Osteoblast (primary cell): ENCODE measurements at regions not wholly inside any gene's neighbourhood (a gene's known extent, or its start where the extent isn't known, plus 50 kb on each side); places are given as distances from the start of the nearest gene placed in this dataset.

Experiments
- DNase-seq: peaks from one replicate; pipeline ENCODE4 v3.0.0; 2011; ENCODE audit warnings: low spot score, mixed read lengths; ENCODE audit not compliant: insufficient read length; ENCODE audit errors: missing footprints
- H2AFZ ChIP-seq: 2 replicates; pipeline ENCODE4 v1.6.0; 2011; ENCODE audit warnings: mild to moderate bottlenecking, low read length
- H3K27ac ChIP-seq: 2 replicates; pipeline ENCODE4 v1.5.1; 2011; ENCODE audit warnings: mild to moderate bottlenecking, low read depth, low read length, moderate library complexity
- H3K27me3 ChIP-seq: 2 replicates; pipeline ENCODE4 v1.6.0; 2012; ENCODE audit warnings: mild to moderate bottlenecking, control low read depth, inconsistent platforms, low read length, moderate library complexity; ENCODE audit not compliant: insufficient read depth
- H3K36me3 ChIP-seq: 2 replicates; pipeline ENCODE4 v1.5.1; 2011; ENCODE audit warnings: mild to moderate bottlenecking, low read length, control low read depth, moderate library complexity; ENCODE audit not compliant: insufficient read depth
- H3K4me1 ChIP-seq: 2 replicates; pipeline ENCODE4 v1.5.1; 2011; ENCODE audit warnings: mild to moderate bottlenecking, low read length, control low read depth, moderate library complexity; ENCODE audit not compliant: insufficient read depth
- H3K4me2 ChIP-seq: 2 replicates; pipeline ENCODE4 v1.6.0; 2011; ENCODE audit warnings: mild to moderate bottlenecking, low read length; ENCODE audit not compliant: insufficient read depth
- H3K4me3 ChIP-seq: fragments of 200-600 bp; sonication (generic); 3 replicates; pipeline ENCODE4 v1.5.1; 2012; ENCODE audit warnings: mild to moderate bottlenecking, low read length, inconsistent platforms; ENCODE audit not compliant: insufficient read depth
- H3K79me2 ChIP-seq: 2 replicates; pipeline ENCODE4 v1.6.0; 2012; ENCODE audit warnings: mild to moderate bottlenecking, low read length, control low read depth, inconsistent platforms; ENCODE audit not compliant: insufficient read depth
- H3K9me3 ChIP-seq: 2 replicates; pipeline ENCODE4 v1.5.1; 2011; ENCODE audit warnings: low read depth, low read length, control low read depth
- H4K20me1 ChIP-seq: 2 replicates; pipeline ENCODE4 v1.6.0; 2012; ENCODE audit warnings: mild to moderate bottlenecking, low read length, control low read depth; ENCODE audit not compliant: insufficient read depth
- CTCF ChIP-seq: IDR thresholded peaks from 2 replicates; pipeline ENCODE4 v1.5.1; 2011; ENCODE audit warnings: mild to moderate bottlenecking, low read depth, low read length, moderate library complexity; ENCODE audit errors: extremely low read depth

GRCh38 chr2:18889565-18890332 is 300.4 kb upstream of the NT5C1B start:
- Histone ChIP-seq H4K20me1 (no peaks in the 10 kb centered on the region), H3K4me1 (no peaks in the 10 kb centered on the region), H3K4me2 (no peak overlapping the region), H3K9me3 (no peaks in the 10 kb centered on the region), H3K4me3 (no peak overlapping the region), H3K27ac (no peak overlapping the region), H3K79me2 (no peaks in the 10 kb centered on the region), H3K36me3 (no peaks in the 10 kb centered on the region), H3K27me3 (no peaks in the 10 kb centered on the region), H2AFZ (no peak overlapping the region)
- DNase-seq: peak; percentile 18
- no peak for TF ChIP-seq CTCF

- Histone ChIP-seq H3K36me3 (no peaks in the 10 kb centered on the region), H3K27ac (no peak overlapping the region), H3K4me1 (no peaks in the 10 kb centered on the region), H2AFZ (no peak overlapping the region), H4K20me1 (no peaks in the 10 kb centered on the region), H3K79me2 (no peaks in the 10 kb centered on the region), H3K27me3 (no peaks in the 10 kb centered on the region), H3K4me2 (no peak overlapping the region), H3K9me3 (no peaks in the 10 kb centered on the region), H3K4me3 (no peak overlapping the region)
- TF ChIP-seq CTCF: no peak
- DNase-seq: no peak
Measured at GRCh38 chr2:18885457-18885856, 296.1 kb upstream of the NT5C1B start.

GRCh38 chr2:18883616-18884456 is 294.5 kb upstream of the NT5C1B start:
- Histone ChIP-seq H3K9me3 (no peaks in the 10 kb centered on the region), H3K4me1 (no peaks in the 10 kb centered on the region), H3K36me3 (no peaks in the 10 kb centered on the region), H3K27me3 (no peaks in the 10 kb centered on the region), H4K20me1 (no peaks in the 10 kb centered on the region), H3K4me3 (no peak overlapping the region), H2AFZ (no peak overlapping the region), H3K79me2 (no peaks in the 10 kb centered on the region), H3K4me2 (no peak overlapping the region), H3K27ac (no peak overlapping the region)
- peak; percentile 69 for TF ChIP-seq CTCF
- peak; percentile 22 for DNase-seq

GRCh38 chr2:18871430-18871829 is 282.1 kb upstream of the NT5C1B start:
- H3K36me3 ChIP-seq: no peaks in the 10 kb centered on the region
- no peaks in the 10 kb centered on the region for H3K79me2 ChIP-seq
- no peaks in the 10 kb centered on the region for H3K4me1 ChIP-seq
- no peaks in the 10 kb centered on the region for H3K27me3 ChIP-seq
- no peak overlapping the region for H3K27ac ChIP-seq
- H4K20me1 ChIP-seq: no peaks in the 10 kb centered on the region
- H3K4me2 ChIP-seq: no peak overlapping the region
- no peak overlapping the region for H3K4me3 ChIP-seq
- no peak for DNase-seq
- no peak for TF ChIP-seq CTCF
- H3K9me3 ChIP-seq: no peaks in the 10 kb centered on the region
- no peak overlapping the region for H2AFZ ChIP-seq
